ENCODE measurements at regions not wholly inside any gene's neighbourhood (a gene's known extent, or its start where the extent isn't known, plus 50 kb on each side); places are given as distances from the start of the nearest gene placed in this dataset.

- CTCF ChIA-PET: no interaction called here
- no peaks in the 10 kb centered on the region for H3K36me3 ChIP-seq (ENCODE audit: control insufficient read depth in 2 of 2, insufficient read depth in 2 of 2, low read length in 1 of 2)
- RAD21 ChIA-PET (ENCODE audit: unreplicated experiment): interaction anchor here (1.5 kb wide), 1 partner anchor 13 kb away, joined by 4 read pairs; no protein-coding TSS in a partner anchor
- 6% methylated on average over 1 of the region's 1 CpG for WGBS (ENCODE audit: insufficient coverage, insufficient replicate concordance, low lambda C conversion rate, missing lambda C conversion rate)
- no peak overlapping the region for H3K9ac ChIP-seq (ENCODE audit: control insufficient read depth, insufficient read depth, low read length)
- no peaks in the 10 kb centered on the region; the same call in 2 of the 3 replicates for H3K9me3 ChIP-seq (replicated peaks; ENCODE audit: control insufficient read depth, insufficient read depth, low read length)
- H3K27ac ChIP-seq (ENCODE audit: control insufficient read depth, insufficient read depth): no peak overlapping the region
- no peaks in the 10 kb centered on the region for H4K20me1 ChIP-seq (ENCODE audit: control insufficient read depth, insufficient read depth)
- intact Hi-C loops (cut with micrococcal nuclease; ENCODE audit: unreplicated experiment): no loop called here
- FAIRE-seq (no peak), ATAC-seq (no peak), DNase-seq (ENCODE audit: low read depth, low spot score) (no peak)
- H3K4me1 ChIP-seq (ENCODE audit: control insufficient read depth, insufficient read depth, low read length): no peaks in the 10 kb centered on the region
- no TSS peak for BruUV-seq (replicated peaks)
- SMC1A ChIA-PET (ENCODE audit: uncharacterized antibody, unreplicated experiment): interaction anchor here (0.6 to 1.4 kb wide), 3 partner anchors 10 to 31 kb away, joined by 3 to 5 read pairs (median 3); no protein-coding TSS in a partner anchor
- H3K4me3 ChIP-seq: no peak overlapping the region
- H3K79me2 ChIP-seq (ENCODE audit: control insufficient read depth, insufficient read depth, low read length): no peaks in the 10 kb centered on the region
- TF ChIP-seq KAT2A (conservative IDR thresholded peaks at IDR 0.05; ENCODE audit: control insufficient read depth, low read depth, low read length) (no peak), ZSCAN29 (IDR thresholded peaks at IDR 0.05) (no peak), ZNF384 (IDR thresholded peaks at IDR 0.05; ENCODE audit: borderline replicate concordance, low read depth, low read length) (no peak), CREM (IDR thresholded peaks at IDR 0.05; ENCODE audit: low read depth) (no peak), POLR2AphosphoS2 (IDR thresholded peaks at IDR 0.05; ENCODE audit: low read depth, low read length) (no peak), SMAD1 (IDR thresholded peaks at IDR 0.05; ENCODE audit: low read depth, partially characterized antibody) (no peak), SMAD5 (IDR thresholded peaks at IDR 0.05; ENCODE audit: low read depth) (no peak), MYB (IDR thresholded peaks at IDR 0.05; ENCODE audit: borderline replicate concordance, low read depth, low read length) (no peak)
- POLR2A ChIA-PET: no interaction called here
- no peak overlapping the region for H3K4me2 ChIP-seq (ENCODE audit: control insufficient read depth, insufficient read depth)
- H3K27me3 ChIP-seq (replicated peaks in 1 of 2; ENCODE audit: control insufficient read depth in 2 of 2, insufficient read depth in 2 of 2, low read length in 1 of 2): no peaks in the 10 kb centered on the region
- no peak overlapping the region for H2AFZ ChIP-seq (ENCODE audit: control insufficient read depth, low read depth, low read length)
- in situ Hi-C loops (cut with MboI): no loop called here
Measured at GRCh38 chr5:62707563-62707962, 128.9 kb downstream of the LRRC70 start.

DNA sequence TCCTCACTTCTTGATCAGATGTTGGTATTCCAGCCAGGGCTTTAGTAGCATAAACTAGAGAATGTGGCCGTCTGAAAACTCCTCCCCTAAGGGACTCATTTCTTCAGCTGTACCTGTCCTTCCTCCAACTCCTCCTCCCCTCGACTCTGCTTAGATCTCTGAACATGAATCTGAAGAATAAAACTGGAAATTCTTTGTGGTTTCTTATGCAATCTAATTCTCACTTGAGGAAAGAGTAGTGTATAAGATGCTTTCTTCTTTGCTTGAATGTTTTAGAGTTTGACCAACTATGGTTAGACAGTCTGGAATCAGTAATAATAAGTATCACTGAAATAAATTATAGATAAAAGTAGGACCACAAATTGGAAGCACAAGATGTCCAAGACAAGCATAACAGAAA is 128.5 kb downstream of the LRRC70 start:
- DNase-seq (ENCODE audit: low read depth, low spot score) (no peak), FAIRE-seq (no peak), ATAC-seq (no peak)
- no peak overlapping the region for H3K4me3 ChIP-seq
- H3K36me3 ChIP-seq (ENCODE audit: control insufficient read depth in 2 of 2, insufficient read depth in 2 of 2, low read length in 1 of 2): no peaks in the 10 kb centered on the region
- intact Hi-C loops (cut with micrococcal nuclease; ENCODE audit: unreplicated experiment): no loop called here
- CTCF ChIA-PET: no interaction called here
- RAD21 ChIA-PET (ENCODE audit: unreplicated experiment): interaction anchor here (1.5 kb wide), 1 partner anchor 13 kb away, joined by 4 read pairs; no protein-coding TSS in a partner anchor
- SMC1A ChIA-PET (ENCODE audit: uncharacterized antibody, unreplicated experiment): interaction anchor here (0.6 to 1.4 kb wide), 3 partner anchors 10 to 32 kb away, joined by 3 to 5 read pairs (median 3); no protein-coding TSS in a partner anchor
- in situ Hi-C loops (cut with MboI): no loop called here
- H3K27me3 ChIP-seq (replicated peaks in 1 of 2; ENCODE audit: control insufficient read depth in 2 of 2, insufficient read depth in 2 of 2, low read length in 1 of 2): no peaks in the 10 kb centered on the region
- no peaks in the 10 kb centered on the region for H3K4me1 ChIP-seq (ENCODE audit: control insufficient read depth, insufficient read depth, low read length)
- H3K9ac ChIP-seq (ENCODE audit: control insufficient read depth, insufficient read depth, low read length): no peak overlapping the region
- no peak overlapping the region for H3K27ac ChIP-seq (ENCODE audit: control insufficient read depth, insufficient read depth)
- no peaks in the 10 kb centered on the region; the same call in 2 of the 3 replicates for H3K9me3 ChIP-seq (replicated peaks; ENCODE audit: control insufficient read depth, insufficient read depth, low read length)
- H3K79me2 ChIP-seq (ENCODE audit: control insufficient read depth, insufficient read depth, low read length): no peaks in the 10 kb centered on the region
- BruUV-seq (replicated peaks): no TSS peak
- TF ChIP-seq BMI1 (IDR thresholded peaks at IDR 0.05; ENCODE audit: borderline replicate concordance): no peak
- TF ChIP-seq NR2C1 (IDR thresholded peaks at IDR 0.05): no peak
- TF ChIP-seq ZNF24 (IDR thresholded peaks at IDR 0.05): no peak
- no peak for TF ChIP-seq SKIL (IDR thresholded peaks at IDR 0.05; ENCODE audit: low read depth, poor library complexity, severe bottlenecking)
- no peak for TF ChIP-seq LARP7 (IDR thresholded peaks at IDR 0.05)
- no peak overlapping the region for H2AFZ ChIP-seq (ENCODE audit: control insufficient read depth, low read depth, low read length)
- POLR2A ChIA-PET: no interaction called here
- WGBS (ENCODE audit: insufficient coverage, insufficient replicate concordance, low lambda C conversion rate, missing lambda C conversion rate): 0% methylated on average over 2 of the region's 2 CpGs
- H4K20me1 ChIP-seq (ENCODE audit: control insufficient read depth, insufficient read depth): no peaks in the 10 kb centered on the region
- no peak overlapping the region for H3K4me2 ChIP-seq (ENCODE audit: control insufficient read depth, insufficient read depth)

Data from GM12878 (cell line).